Glomerular visceral epithelial cell (primary cell): ENCODE measurements at regions not wholly inside any gene's neighbourhood (a gene's known extent, or its start where the extent isn't known, plus 50 kb on each side); places are given as distances from the start of the nearest gene placed in this dataset.

ENCODE experiments used
- DNase-seq: peaks from one replicate; pipeline ENCODE4 v3.0.0-alpha.2; 2016; ENCODE audit errors: extremely low spot score

DNA sequence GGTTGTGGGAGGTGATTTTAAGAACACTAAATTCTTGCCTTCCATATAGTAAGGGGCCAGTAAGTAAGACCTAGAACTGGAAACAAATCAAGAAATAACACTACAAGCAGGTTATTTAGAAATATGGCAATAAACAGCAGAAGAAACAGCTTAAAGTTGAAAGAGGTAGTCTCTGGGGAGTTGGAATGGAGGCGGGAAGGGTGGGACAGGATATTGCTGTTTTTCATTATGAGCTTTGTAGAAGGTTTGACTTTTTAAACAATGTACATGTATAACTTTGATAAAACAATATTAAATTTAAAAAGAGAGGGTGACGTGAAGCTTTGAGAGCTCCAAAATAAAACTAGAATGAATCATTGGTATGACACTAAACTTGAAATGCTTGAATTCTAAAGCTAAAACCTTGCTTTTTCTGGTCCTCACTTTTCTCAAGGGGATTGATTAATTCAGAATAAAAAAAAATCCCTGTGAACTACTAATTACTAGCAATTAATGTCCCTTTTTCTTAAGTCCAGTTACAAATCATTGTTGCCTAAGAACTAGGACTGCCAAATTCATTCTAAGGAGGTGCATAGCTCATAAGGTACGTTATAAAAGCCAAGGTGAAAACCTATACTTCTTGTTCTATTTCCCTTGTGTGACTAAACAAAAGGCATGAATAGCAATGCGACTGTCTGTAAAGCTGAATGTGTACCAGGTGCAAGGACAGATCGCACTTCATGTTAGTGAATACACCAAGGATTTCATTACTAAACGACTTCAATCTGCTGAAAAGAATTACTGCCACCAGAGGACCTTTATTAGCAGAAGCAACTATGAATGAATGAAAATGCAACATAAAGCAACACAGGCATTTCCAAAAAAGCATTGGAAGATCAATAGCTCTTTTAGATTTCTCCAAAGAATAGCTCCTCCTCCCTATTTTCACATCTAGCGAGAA lies 177.5 kb downstream of the RBM43 start:
- DNase-seq: no peak

DNA sequence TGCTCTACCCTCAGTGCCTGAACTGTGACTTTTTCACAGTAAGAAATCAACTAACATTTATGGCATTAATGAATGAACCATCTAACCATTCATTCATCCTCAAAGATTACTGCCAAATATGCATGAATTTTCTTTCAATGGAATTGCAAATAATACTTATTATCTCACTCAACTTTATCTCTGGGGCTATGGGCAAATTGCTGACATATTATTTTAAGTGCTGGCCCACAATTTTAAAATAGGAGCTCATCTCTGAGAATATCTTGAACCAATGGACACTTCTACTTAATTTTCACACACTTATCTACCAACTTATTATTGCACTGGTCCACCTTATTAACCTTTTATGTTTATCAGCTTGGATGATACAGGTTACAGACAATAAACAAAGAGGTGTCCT lies 182.8 kb downstream of the RBM43 start:
- no peak for DNase-seq

DNA sequence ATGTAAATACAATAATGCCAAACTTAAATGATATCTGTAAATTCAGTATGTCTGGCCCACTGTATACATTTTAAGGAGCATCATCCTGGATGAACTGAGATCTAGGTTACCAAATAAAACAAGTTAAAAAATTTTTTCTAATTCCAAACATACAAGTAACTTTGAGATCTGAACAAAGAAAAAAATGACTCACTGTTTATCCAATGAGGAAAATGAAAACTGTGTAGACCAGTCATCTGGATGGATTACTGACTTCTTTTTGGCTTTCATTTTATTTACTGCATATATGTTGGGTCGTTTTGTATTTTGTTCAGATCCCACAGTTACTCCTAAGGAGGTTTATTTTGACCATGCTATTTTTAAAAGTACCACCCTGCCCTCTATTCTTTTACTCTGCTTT lies 189.8 kb downstream of the RBM43 start:
- DNase-seq: no peak

DNA sequence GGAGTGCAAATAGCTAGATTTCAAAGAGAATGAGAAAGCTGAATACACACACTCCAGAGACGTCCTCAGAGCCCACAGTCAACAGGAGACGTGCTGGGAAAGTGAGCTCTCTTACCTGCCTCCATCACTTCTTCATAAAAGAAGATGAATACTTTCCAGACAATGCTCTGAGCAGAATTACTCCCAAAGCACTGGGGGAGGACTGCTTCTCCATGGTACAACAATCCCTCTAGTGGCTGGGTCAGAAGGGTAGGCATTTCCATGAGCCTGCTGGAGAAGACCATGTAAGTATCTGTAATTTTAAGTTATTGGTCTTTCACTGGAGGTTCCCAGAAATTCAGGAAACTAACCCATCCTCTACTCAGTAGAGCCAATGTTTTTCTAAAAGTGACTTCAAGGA lies 190.3 kb downstream of the RBM43 start:
- peak; percentile 33 for DNase-seq

DNA sequence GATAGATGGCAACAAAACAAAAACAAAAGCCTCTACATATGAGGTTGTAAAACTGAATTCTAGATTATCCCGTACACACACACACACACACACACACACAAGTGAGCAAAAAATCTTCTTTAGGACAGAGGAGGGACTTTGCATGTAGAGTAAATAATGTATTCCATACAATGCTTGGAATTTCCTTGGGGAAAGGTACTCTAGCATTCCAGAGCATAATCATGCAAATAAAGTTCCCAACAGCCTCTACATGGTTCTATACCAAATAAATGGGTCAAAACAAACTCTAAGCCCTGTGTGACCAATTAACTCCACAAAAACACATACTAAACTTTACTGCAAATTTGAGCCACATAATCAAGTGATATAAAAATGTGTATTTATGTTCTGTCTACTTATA lies 191.4 kb downstream of the RBM43 start:
- no peak for DNase-seq

DNA sequence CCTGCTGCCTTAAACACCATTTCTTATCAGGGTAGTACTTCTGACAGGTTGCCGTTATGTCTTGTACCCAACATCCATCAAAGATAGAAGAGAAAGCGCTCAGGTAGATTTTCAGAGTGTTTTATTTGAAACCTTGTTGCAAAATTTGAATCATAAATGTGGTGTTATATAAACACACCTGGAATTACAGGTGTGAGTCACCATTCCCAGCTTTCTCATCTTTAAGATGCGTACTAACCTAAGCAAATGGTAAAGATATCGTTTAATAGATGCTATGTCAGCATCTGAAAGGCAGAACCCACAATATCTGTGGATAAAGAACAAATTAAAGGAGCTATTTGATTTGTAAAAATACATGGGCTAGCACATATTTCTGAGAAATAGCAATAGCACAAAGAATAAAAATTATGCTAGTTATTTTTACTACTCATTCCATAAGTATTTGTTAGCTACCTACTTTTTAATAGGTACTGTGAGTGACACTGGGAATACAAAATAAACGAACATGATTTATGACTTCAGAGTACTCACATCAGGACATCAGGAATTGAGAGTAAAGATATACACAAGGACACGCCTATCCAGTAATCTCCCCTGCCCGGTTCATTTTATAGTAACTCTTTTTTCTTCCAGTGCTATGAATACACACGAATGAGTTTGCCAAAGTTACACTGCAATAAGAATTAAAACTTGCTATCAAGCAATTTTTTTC lies 193.8 kb downstream of the RBM43 start:
- DNase-seq: no peak

DNA sequence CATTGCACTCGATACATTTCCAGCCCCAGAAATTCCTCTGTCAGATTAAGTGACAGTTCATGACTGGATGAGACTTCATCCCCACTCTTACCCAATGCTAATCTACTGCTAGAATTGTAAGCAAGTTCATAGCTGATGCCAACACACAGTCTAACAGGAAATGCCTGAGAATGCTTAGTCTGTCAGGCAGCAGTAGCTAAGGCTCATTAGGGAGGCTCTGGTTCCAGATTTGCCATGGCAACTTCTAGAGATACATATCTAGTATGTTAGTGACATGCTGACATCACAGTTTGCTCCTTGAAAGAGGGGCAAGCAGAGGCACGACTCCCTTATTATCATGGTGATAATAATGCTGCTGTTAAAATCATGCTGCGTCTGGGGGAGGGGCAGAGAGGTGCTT lies 198.4 kb downstream of the RBM43 start:
- DNase-seq: no peak

DNA sequence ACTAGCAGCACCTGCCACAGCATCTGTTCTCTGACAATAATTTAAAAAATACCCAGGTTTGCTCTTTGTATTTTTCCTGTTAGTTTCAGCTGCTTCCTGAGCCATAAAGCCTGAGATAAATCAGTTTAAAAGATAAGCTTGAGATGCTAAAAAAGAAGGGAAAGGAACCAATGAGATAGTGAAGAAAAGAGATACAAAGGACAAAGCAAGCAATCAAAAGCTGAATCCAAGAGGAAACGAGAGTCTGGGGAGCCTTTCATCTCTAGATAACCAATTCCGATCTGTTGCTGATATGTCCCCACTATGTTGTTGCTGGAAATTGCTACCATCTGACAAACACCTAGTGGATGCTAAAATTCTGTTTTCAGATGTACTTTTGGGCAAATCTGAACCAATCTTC lies 201.4 kb downstream of the RBM43 start:
- no peak for DNase-seq

DNA sequence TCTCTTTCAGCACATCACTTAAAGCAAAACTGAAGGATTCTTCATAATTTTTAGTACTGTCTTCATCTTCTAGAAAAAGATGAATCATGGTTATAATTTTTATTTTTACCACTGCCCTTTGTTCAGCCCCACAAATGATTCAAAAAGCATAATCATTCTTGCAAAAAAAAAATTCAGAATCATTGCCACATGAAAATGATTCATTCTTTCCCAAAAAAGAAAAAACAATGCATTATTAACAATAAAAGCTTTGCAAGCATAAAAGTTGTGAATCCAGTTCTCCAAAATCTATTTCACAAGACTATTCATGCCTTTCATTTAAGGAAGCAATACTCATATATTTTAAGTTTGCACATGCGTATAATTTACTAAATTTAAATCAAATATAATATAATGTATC lies 204.8 kb downstream of the RBM43 start:
- no peak for DNase-seq

DNA sequence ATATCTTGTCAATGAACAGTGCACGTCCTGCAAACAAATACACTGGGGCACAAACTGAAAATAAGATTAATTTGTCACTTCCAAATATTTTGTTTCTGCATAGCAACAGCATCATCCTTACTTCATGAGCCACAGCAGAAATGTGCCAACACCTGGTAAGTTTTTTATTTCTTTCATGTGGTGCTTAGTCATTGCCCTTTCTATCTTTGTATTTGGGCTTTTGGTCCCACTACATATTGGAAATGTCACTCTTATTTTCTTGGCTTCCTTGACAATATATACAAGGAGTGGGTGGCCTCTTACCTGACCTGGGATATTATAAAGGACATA lies 208.0 kb downstream of the RBM43 start:
- no peak for DNase-seq

DNA sequence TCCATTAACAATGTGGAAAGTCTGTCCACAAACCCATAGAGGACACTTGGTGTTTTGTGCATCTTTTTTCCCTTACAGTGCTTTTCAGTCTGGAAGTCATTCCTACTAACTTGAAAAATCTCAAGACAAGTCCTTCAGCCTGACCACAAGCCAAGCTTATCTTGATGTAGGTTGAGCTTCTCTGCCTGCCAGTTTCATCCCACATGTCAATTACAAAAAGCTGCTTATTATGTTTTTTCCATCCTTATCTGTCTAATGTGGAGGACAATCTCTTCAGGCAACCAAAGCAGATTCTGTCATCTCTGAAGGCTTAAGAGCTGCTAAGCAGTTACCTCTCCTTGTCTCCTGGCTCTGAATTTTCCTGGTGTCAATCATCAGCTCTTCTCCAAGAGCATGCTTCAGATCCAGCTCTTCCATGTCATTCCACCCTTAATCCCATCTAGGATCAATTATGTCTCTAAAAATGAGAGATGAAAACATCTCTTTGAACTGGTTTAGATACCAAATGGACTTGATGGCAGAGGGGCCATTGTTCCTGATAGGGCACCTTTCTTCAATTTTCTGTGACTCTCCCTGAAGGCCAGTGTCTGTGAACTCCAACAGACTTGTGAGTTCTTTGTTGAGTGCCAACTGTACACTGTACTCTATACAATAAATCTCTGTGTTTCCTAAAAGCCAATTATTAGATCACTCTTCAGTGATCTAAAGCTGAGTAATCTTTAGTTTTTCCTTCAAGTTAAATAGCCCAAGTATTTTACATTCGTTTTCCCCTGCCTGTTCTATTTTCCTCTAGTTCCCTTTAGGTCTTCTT lies 208.6 kb downstream of the RBM43 start:
- no peak for DNase-seq

DNA sequence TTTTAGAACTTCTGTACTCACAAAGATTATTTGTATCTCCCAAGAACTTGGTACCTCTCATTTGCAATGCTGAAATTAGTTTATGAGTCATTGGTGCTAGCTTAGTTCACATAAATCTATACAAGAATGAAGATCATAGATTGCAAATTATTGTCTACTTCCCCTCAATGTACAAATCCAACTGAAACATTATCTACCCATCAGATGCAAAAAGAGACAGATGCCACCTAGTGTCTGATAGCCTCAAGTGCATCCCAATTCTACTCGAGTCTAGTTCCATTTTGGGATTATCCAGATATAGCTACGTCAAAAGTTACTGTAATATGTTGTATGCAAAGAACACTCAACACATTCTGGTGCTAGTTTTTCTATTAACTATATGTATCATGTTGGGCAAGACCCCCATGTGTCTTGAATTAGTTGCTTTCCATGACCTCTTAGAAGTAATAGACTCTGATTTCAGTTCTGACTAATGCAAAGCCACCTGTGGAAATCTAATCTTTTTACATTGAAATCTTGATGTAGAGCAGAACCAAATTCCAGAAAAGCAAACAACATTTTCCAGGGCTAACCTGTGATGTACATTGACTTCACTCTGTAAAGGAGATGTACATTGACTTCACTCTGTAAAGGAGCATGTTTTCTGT lies 210.0 kb downstream of the RBM43 start:
- DNase-seq: peak; percentile 52

DNA sequence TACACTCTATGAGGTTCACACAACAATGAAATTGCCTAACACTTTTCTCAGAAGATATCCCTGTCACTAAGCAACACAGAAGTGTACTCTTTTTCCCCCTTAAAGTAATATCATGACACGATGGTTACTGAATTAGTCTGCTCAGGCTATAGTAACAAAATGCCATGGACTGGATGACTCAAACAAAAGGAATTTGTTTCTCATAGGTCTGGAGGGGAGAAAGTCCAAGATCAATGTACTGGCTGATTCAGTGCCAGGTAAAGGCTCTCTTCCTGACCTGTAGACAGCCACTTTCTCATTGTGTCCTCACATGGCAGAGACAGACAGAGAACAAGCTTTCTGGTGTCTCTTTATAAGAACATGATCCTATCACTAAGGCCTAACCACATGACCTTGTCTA lies 211.9 kb downstream of the RBM43 start:
- DNase-seq: peak; percentile 71

DNA sequence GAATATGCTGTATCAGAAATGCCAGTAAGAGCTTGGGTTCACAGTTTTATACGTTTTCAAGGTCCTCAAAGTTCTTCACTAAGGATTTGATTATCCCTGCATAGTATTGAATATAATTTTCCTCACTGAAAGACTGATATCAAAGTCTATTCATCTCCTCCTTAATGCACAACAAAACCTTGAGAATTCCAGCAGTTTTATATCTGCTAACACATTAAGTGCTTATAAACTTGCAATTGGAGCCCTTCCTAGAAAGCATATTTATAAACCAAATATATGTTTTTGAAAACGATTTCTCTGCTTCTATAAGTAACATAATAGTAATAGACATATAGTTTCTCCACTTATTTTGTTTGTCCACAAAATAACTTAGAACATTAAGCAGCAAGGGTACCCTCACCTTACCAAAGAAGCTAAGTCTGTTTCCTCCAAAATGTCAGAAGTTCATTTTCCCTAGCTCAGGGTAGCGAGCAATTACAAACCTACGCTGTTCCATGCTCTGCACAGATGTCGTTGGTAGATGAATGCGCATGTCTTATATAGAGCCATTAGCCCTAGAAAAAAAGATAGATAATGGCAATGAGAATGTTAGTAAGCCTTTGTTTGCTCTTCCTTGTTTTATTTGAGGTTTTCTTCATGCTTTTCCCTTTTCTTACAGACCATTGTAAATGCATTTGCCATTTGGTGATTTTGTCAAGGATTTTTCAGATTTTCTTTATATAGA lies 213.2 kb downstream of the RBM43 start:
- no peak for DNase-seq

DNA sequence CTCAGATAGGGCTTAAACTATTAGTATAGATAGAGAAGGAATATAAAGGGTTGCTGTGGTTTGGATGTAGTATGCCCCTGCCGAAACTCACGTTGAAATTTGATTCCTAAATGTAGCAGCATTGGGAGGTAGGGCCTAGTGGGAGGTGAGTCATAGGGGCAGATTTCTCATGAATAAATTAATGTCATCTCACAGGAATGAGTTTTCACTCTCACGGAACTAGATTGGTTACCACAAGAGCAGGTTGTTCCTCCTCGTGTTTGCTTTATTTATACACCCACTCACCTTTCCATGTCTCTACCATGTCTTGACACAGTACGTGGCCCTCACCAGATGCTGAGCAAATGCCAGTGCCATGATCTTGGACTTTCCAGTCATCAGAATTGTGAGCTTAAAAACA lies 218.2 kb downstream of the RBM43 start:
- DNase-seq: peak; percentile 46

DNA sequence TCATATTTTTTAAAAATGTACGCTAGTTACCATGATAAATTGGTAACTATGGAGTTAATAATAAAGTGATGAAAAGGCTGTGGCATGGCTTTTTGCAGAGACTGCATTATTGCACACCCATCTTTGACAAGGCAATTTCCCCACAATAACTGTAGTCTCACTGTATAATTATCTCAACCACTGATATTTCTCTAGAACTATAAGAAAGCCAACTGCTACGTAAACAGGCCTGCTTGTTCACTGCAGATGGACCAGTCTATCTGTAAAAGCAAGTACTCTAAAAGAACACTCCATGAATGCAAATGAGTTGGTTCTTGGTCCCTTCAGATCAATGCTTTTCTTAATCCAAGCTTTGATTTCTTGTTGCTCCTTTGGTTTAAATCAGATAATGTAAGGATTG lies 218.7 kb downstream of the RBM43 start:
- no peak for DNase-seq

DNA sequence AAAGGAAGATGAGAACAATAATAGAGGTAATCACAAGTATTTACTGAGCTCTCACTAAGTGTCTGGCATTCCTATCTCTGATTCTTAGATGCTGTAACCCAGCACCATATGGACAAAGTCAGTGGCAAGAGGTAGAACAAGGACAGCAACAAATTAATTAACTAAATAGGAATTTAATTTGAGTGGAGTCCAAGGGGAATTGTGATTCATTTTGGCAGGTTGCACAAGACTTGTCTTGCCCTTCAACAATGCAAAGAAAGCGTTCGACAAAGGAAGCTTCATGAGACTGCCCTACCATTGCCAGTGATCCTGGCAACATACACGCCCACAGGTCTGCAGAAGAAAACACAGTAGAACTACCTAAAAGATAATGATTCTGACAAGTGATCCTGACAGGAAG lies 221.6 kb downstream of the RBM43 start:
- DNase-seq: no peak

DNA sequence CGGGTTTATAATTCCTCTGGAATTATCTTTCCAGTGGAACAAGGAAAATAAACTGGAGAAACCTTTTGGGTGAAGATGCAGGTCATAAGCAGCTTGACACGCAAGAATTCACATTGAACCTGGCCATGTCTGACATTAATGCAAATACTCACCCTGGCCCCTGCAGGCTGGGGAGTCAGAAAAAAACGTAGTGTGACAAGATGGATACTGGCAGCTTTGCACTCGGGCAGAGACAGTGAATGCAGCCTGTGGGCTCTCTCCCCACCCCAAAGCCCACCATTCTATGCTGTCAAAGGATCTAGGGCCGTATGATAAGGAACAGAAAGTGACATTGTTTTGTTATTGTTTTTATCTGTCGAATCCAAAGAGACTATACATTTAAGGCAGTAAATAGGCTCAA lies 223.1 kb downstream of the RBM43 start:
- DNase-seq: no peak

DNA sequence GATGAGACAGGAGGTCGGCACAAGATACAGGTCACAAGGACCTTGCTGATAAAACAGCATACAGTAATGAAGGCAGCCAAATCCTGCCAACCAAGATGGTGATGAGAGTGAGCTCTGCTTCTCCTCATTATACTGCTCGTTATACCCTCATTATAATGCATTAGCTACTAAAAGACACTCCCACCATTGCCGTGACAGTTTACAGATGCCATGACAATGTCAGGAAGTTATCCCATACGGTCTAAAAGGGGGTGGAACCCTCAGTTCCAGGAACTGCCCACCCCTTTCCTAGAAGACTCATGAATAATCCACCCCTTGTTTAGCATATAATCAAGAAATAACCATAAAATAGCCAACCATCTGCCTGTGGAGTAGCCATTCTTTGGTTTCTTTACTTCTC lies 224.2 kb downstream of the RBM43 start:
- DNase-seq: no peak

DNA sequence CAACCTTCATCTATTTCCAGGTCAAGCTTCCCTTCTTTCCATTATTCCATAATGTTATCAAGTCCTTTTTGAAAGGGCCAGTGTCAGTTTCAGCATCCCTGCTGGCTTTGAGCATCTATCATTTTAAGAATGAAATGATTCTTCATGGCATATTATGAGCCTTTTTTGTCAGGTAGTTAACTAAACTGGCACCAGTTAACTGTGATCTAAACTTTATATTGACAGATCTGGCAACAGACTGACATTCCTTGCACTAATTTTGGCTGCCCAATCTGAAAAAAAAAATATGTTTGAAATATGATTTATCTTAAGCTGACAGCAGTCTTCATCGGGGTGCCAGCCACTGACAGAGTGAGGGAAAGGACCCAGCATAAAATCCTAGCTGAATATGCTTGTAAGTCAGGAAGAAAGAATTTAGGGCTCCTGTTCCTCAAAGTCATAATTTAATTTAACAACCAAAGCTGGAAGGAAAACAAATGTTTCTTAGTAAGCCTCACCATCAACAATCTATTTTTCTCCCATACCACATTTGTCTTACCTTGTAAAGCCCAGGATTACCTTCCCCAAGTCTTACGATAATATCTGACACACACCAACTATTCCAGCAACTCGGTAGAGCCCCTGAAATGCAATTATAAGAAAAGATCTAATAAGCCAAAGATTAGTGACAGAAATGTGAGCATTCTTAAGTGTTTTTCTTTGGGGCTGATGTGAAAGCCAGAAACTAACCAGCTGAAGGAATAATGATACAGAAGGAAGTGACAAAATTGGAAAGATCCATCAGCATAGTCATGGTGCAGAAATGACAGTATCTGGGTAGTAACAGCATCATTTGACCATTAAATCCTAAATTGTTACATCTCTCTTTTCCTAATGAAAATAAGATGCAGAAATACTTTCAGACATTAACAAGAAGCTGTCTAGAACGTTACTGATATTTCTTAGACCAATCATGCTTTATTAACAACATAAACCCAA lies 228.1 kb downstream of the RBM43 start:
- DNase-seq: no peak
